ENCODE measurements at regions not wholly inside any gene's neighbourhood (a gene's known extent, or its start where the extent isn't known, plus 50 kb on each side); places are given as distances from the start of the nearest gene placed in this dataset.

DNA sequence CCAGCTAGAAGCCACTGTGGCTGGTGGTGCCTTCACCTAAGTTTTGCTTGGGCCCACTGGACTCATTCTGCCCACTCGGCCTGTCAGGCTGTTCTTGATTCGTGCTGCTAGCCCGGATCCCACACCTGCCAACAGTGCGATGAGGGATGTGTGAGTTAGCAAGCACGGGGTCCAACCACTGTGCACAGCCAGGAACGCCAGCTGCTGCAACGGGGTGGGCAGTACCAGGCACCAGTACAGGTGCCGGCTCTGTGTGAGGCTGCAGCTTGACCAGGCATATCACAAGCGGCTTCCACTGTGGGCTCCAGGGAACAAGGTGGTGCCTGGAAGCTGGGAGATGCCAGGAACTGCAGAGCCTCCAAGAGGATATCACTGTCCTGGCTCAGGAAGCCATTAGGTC, 481.2 kb downstream of the OTOL1 start (continued):
- no peak for TF ChIP-seq STAT6 (CRISPR knock-in tag; conservative IDR thresholded peaks at IDR 0.05; ENCODE audit: low read depth)

DNA sequence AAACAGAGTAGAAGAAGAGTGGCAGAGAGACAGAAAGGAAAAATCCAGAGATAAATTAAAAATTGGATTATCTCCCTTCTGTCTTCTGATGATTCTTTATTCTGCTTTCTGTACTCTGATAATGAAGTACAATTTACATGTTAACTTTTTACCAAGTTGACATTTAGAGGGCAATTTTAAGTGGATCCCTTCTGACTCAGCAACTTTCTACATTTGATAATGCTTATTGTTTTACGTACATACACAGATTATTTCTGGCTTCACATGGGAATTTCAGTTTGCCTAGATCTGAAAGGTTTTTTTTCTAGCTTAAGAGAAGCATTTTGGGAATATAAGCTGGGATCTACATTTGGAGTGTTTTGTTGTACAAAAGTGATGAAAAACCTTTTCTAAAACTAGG, 491.3 kb downstream of the OTOL1 start:
- H3K36me3 Mint-ChIP-seq = no peaks in the 10 kb centered on the region
- no peaks in the 10 kb centered on the region for H3K9me3 Mint-ChIP-seq
- no peak for DNase-seq (ENCODE audit: low spot score)
- H3K4me1 Mint-ChIP-seq = 0 out of 2 replicates have a peak, but pooled peaks cover 3% of the 10 kb centered on the region
- ChIA-PET CTCF (no interaction called here), POLR2A (interaction anchor here (0.5 kb wide), 1 partner anchor 1443 kb away, joined by 3 read pairs; no protein-coding TSS in a partner anchor)
- no peak overlapping the region for H3K4me3 Mint-ChIP-seq
- no peaks in the 10 kb centered on the region for H3K27me3 Mint-ChIP-seq (ENCODE audit: low read depth)
- TF ChIP-seq GABPB1 (CRISPR knock-in tag; IDR thresholded peaks at IDR 0.05) = no peak
- no peak for TF ChIP-seq ZNF512 (CRISPR knock-in tag; IDR thresholded peaks at IDR 0.05; ENCODE audit: borderline replicate concordance)
- no peak for TF ChIP-seq GRHL2 (CRISPR knock-in tag; IDR thresholded peaks at IDR 0.05; ENCODE audit: insufficient replicate concordance, severe bottlenecking)
- no peak for TF ChIP-seq ARID4B (CRISPR knock-in tag; IDR thresholded peaks at IDR 0.05; ENCODE audit: borderline replicate concordance)
- TF ChIP-seq ESRRA (CRISPR knock-in tag; IDR thresholded peaks at IDR 0.05; ENCODE audit: borderline replicate concordance) = no peak
- TF ChIP-seq CREB1 (CRISPR knock-in tag; IDR thresholded peaks at IDR 0.05) = no peak
- no peak for TF ChIP-seq TCF7 (CRISPR knock-in tag; IDR thresholded peaks at IDR 0.05; ENCODE audit: low read depth)
- no peak for TF ChIP-seq NFATC4 (CRISPR knock-in tag; IDR thresholded peaks at IDR 0.05)
- no peak for TF ChIP-seq ZNF423 (CRISPR knock-in tag; IDR thresholded peaks at IDR 0.05)
- TF ChIP-seq TP53 (CRISPR knock-in tag; IDR thresholded peaks at IDR 0.05) = no peak
- no peak for TF ChIP-seq ZBTB43 (CRISPR knock-in tag; IDR thresholded peaks at IDR 0.05)
- TF ChIP-seq, protein P1, sequence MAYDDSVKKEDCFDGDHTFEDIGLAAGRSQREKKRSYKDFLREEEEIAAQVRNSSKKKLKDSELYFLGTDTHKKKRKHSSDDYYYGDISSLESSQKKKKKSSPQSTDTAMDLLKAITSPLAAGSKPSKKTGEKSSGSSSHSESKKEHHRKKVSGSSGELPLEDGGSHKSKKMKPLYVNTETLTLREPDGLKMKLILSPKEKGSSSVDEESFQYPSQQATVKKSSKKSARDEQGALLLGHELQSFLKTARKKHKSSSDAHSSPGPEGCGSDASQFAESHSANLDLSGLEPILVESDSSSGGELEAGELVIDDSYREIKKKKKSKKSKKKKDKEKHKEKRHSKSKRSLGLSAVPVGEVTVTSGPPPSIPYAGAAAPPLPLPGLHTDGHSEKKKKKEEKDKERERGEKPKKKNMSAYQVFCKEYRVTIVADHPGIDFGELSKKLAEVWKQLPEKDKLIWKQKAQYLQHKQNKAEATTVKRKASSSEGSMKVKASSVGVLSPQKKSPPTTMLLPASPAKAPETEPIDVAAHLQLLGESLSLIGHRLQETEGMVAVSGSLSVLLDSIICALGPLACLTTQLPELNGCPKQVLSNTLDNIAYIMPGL (CRISPR knock-in tag; IDR thresholded peaks at IDR 0.05) = no peak
- TF ChIP-seq, protein P2, sequence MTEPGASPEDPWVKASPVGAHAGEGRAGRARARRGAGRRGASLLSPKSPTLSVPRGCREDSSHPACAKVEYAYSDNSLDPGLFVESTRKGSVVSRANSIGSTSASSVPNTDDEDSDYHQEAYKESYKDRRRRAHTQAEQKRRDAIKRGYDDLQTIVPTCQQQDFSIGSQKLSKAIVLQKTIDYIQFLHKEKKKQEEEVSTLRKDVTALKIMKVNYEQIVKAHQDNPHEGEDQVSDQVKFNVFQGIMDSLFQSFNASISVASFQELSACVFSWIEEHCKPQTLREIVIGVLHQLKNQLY (CRISPR knock-in tag; IDR thresholded peaks at IDR 0.05) = no peak
- no peak for TF ChIP-seq NR3C1 (CRISPR knock-in tag; conservative IDR thresholded peaks at IDR 0.05; ENCODE audit: low read depth)
- no peak for ATAC-seq
- H3K27ac Mint-ChIP-seq = no peak overlapping the region

All from WTC11 (cell line).